HFF-Myc (cell line): ENCODE measurements at regions not wholly inside any gene's neighbourhood (a gene's known extent, or its start where the extent isn't known, plus 50 kb on each side); places are given as distances from the start of the nearest gene placed in this dataset.
A peak's percentile ranks its signal among the peaks of the same experiment; 100 is the strongest.

ENCODE experiments used
- DNase-seq: peaks from one replicate; pipeline ENCODE4 v3.0.0-alpha.2; 2011; ENCODE audit warnings: low read depth; ENCODE audit errors: extremely low read depth
- H3K4me3 ChIP-seq: replicated peaks from 2 replicates; pipeline ENCODE4 v1.5.1; 2011; ENCODE audit warnings: low read depth, mild to moderate bottlenecking, control low read depth, low read length
- TF ChIP-seq, protein P1 (sequence below): IDR thresholded peaks from 2 replicates; pipeline ENCODE4 v1.5.1; 2012; ENCODE audit warnings: mild to moderate bottlenecking, low read depth, low read length, control low read depth; ENCODE audit errors: missing control alignments

DNA sequence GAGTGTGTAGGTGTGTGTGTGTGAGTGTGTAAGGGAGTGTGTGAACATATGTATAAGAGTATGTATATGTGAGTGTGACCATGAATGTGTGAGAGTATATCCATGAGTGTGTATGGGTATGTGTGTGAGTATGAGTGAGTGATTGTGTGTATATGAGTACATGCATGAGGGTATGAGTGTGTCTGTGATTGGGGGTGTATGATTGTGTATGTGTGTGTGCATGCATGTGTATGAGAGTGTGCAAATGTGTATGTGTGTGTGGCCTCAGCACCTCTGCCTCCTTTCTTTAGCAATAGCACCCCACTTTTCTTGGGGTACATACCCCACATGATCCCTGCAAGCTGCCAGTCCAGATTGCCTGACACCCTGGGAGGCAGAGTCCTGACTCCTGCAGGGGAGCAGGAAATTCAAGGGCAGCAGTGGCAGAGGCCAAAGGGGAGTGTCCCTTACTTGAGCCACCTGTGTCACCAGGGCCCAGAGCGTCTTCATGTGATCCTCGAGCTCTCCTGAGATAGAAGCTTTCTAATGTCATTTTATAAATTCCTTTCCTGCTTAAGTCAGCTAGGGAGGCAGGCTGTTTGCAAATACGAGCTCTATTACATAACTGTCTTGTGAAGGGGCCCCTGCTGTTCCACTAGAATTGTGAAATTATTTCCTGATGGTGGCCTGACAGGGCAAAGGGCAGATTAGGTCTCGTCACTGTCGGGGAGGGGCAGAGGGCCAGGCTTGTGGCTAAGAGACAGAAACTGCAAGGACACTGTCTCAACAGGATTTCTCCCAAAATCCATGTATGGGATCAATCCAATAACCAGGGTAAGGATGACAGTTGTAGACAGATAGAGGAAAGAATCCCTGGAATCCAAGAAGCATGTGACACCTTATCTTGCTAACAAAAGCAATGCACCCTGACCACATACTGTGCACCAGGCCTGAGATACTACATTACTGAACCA is 389.1 kb downstream of the GADD45G start:
- TF ChIP-seq, protein P1, sequence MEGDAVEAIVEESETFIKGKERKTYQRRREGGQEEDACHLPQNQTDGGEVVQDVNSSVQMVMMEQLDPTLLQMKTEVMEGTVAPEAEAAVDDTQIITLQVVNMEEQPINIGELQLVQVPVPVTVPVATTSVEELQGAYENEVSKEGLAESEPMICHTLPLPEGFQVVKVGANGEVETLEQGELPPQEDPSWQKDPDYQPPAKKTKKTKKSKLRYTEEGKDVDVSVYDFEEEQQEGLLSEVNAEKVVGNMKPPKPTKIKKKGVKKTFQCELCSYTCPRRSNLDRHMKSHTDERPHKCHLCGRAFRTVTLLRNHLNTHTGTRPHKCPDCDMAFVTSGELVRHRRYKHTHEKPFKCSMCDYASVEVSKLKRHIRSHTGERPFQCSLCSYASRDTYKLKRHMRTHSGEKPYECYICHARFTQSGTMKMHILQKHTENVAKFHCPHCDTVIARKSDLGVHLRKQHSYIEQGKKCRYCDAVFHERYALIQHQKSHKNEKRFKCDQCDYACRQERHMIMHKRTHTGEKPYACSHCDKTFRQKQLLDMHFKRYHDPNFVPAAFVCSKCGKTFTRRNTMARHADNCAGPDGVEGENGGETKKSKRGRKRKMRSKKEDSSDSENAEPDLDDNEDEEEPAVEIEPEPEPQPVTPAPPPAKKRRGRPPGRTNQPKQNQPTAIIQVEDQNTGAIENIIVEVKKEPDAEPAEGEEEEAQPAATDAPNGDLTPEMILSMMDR: no peak
- DNase-seq: no peak
- H3K4me3 ChIP-seq: no peak overlapping the region

DNA sequence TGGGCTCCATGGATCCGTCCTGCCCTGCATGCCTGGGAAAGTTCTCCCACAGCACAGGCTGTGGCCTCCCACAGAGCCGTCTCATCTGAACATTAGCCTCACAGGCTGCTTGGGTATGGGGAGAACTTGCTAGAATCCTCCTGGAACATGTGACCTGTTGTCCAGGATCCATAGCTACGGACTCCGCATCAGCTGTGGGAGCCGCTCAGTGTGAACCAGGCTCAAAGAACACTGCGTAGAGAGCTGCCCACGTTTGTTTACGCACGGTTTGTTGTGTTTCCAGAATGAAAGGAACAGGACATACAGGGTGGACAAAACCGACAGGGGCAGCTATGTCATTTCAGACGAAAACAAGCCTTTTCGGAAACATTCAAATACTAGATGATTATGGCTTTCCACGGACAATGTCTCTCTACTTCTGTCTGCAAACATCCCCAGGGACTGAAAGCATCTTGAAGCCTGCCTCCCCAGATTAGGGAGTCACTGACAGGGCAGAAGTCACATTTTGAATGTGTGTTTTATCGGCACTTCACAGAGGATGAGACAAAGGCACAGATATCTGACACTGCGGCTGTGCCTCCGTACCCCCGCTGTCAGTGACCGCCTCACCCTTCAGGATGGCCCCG is 390.3 kb downstream of the GADD45G start:
- DNase-seq: no peak
- TF ChIP-seq, protein P1: no peak
- H3K4me3 ChIP-seq: no peak overlapping the region

GRCh38 chr9:89996116-89996515 is 391.3 kb downstream of the GADD45G start:
- no peak overlapping the region for H3K4me3 ChIP-seq
- DNase-seq: no peak
- TF ChIP-seq, protein P1: no peak

DNA sequence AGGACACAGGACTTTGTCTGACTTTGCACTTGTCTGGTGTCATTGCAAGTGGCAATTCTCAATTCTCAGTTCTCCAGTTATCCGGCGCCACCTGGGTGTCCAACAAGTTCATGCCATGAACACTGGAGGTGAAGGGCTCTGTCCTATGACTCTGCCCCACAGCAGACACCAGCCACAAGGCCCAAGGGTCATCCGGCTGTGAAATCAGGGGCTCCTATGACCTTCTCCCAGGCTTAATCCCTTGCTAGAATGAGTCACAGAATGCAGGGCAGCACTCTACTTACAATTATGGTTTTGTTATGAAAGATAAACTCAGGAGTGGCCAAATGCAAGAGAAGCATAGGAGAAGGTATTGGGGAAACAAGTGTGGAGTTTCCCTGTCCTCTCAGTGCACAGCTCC is 392.0 kb downstream of the GADD45G start:
- TF ChIP-seq, protein P1: peak; percentile 3
- no peak for DNase-seq
- no peak overlapping the region for H3K4me3 ChIP-seq

- TF ChIP-seq, protein P1: no peak
- no peak for DNase-seq
- no peak overlapping the region for H3K4me3 ChIP-seq
These were observed 393.8 kb downstream of the GADD45G start for GRCh38 chr9:89998633-89999032.

GRCh38 chr9:89999176-89999533 is 394.3 kb downstream of the GADD45G start:
- DNase-seq: no peak
- TF ChIP-seq, protein P1: no peak
- H3K4me3 ChIP-seq: no peak overlapping the region
